ENCODE measurements at regions not wholly inside any gene's neighbourhood (a gene's known extent, or its start where the extent isn't known, plus 50 kb on each side); places are given as distances from the start of the nearest gene placed in this dataset.

- ChIA-PET RAD21 (ENCODE audit: unreplicated experiment) (interaction anchor here (0.6 to 1.9 kb wide), 5 partner anchors 18 to 96 kb away, joined by 3 to 5 read pairs (median 3); no protein-coding TSS in a partner anchor), POLR2A (interaction anchor here (0.6 to 1.6 kb wide), 4 partner anchors 15 to 56 kb away, joined by 3 to 9 read pairs (median 5); no protein-coding TSS in a partner anchor), SMC1A (ENCODE audit: uncharacterized antibody, unreplicated experiment) (interaction anchor here (0.6 to 1.8 kb wide), 6 partner anchors 11 to 96 kb away, joined by 3 to 6 read pairs (median 3); no protein-coding TSS in a partner anchor), CTCF (interaction anchor here (0.9 to 2.1 kb wide), 3 partner anchors 33 to 123 kb away, joined by 3 to 4 read pairs (median 4); no protein-coding TSS in a partner anchor)
- H3K9ac ChIP-seq (ENCODE audit: control insufficient read depth, insufficient read depth, low read length): no peak overlapping the region
- WGBS (ENCODE audit: insufficient coverage, insufficient replicate concordance, low lambda C conversion rate, missing lambda C conversion rate): 62% methylated on average over 9 of the region's 9 CpGs
- intact Hi-C loops (cut with micrococcal nuclease; ENCODE audit: unreplicated experiment): no loop called here
- DNase-seq (ENCODE audit: low read depth, low spot score) (peak; percentile 86), FAIRE-seq (peak; percentile 74), ATAC-seq (peak; percentile 99)
- peak overlapping the region; percentile 45 for H3K4me2 ChIP-seq (ENCODE audit: control insufficient read depth, insufficient read depth)
- BruUV-seq (replicated peaks): no TSS peak
- H2AFZ ChIP-seq (ENCODE audit: control insufficient read depth, low read depth, low read length): peak overlapping the region; percentile 34; the same call in 1 of the 2 replicates
- H3K9me3 ChIP-seq (replicated peaks; ENCODE audit: control insufficient read depth, insufficient read depth, low read length): no peaks in the 10 kb centered on the region; the same call in 2 of the 3 replicates
- H3K4me1 ChIP-seq (ENCODE audit: control insufficient read depth, insufficient read depth, low read length): peaks cover 8% of the 10 kb centered on the region
- H3K36me3 ChIP-seq (ENCODE audit: control insufficient read depth in 2 of 2, insufficient read depth in 2 of 2, low read length in 1 of 2): no peaks in the 10 kb centered on the region
- no peaks in the 10 kb centered on the region for H3K79me2 ChIP-seq (ENCODE audit: control insufficient read depth, insufficient read depth, low read length)
- H3K27me3 ChIP-seq (replicated peaks in 1 of 2; ENCODE audit: control insufficient read depth in 2 of 2, insufficient read depth in 2 of 2, low read length in 1 of 2): no peaks in the 10 kb centered on the region
- H3K27ac ChIP-seq (ENCODE audit: control insufficient read depth, insufficient read depth): no peak overlapping the region
- H4K20me1 ChIP-seq (ENCODE audit: control insufficient read depth, insufficient read depth): no peaks in the 10 kb centered on the region
- H3K4me3 ChIP-seq: no peak overlapping the region
- in situ Hi-C loops (cut with MboI): no loop called here
- TF ChIP-seq SPI1 (IDR thresholded peaks at IDR 0.05; ENCODE audit: borderline replicate concordance, insufficient read depth, low read depth, low read length) (no peak), TBL1XR1 (IDR thresholded peaks at IDR 0.05; ENCODE audit: low read depth, low read length) (peak; percentile 73; the same call in 1 of the 2 replicates), SMAD1 (IDR thresholded peaks at IDR 0.05; ENCODE audit: low read depth, partially characterized antibody) (no peak), MLLT1 (IDR thresholded peaks at IDR 0.05) (0 out of 2 replicates have a peak, but pooled peaks have one; percentile 53), ATF7 (IDR thresholded peaks at IDR 0.05; ENCODE audit: low read depth) (no peak), SIX5 (IDR thresholded peaks at IDR 0.05; ENCODE audit: low read depth, low read length, severe bottlenecking) (no peak), RAD51 (IDR thresholded peaks at IDR 0.05) (no peak), POLR2AphosphoS2 (IDR thresholded peaks at IDR 0.05; ENCODE audit: low read depth, low read length) (no peak), PKNOX1 (IDR thresholded peaks at IDR 0.05) (no peak), SREBF1 (IDR thresholded peaks at IDR 0.05; ENCODE audit: low read length) (no peak), IKZF1 (conservative IDR thresholded peaks at IDR 0.05) (peak; percentile 54), RBBP5 (conservative IDR thresholded peaks at IDR 0.05) (no peak), LARP7 (IDR thresholded peaks at IDR 0.05) (no peak), MYC (IDR thresholded peaks at IDR 0.05; ENCODE audit: insufficient read depth, insufficient read length, insufficient replicate concordance, low read length, severe bottlenecking) (no peak), GATAD2B (conservative IDR thresholded peaks at IDR 0.05; ENCODE audit: low read depth) (no peak), NR2C2 (IDR thresholded peaks at IDR 0.05; ENCODE audit: borderline replicate concordance, control insufficient read depth, insufficient read length, low read depth) (no peak), POU2F2 (IDR thresholded peaks at IDR 0.05; ENCODE audit: borderline replicate concordance, low read depth, low read length) (peak; percentile 65; the same call in 2 of the 3 replicates), ZNF217 (IDR thresholded peaks at IDR 0.05) (no peak)
- TF ChIP-seq, protein P1, sequence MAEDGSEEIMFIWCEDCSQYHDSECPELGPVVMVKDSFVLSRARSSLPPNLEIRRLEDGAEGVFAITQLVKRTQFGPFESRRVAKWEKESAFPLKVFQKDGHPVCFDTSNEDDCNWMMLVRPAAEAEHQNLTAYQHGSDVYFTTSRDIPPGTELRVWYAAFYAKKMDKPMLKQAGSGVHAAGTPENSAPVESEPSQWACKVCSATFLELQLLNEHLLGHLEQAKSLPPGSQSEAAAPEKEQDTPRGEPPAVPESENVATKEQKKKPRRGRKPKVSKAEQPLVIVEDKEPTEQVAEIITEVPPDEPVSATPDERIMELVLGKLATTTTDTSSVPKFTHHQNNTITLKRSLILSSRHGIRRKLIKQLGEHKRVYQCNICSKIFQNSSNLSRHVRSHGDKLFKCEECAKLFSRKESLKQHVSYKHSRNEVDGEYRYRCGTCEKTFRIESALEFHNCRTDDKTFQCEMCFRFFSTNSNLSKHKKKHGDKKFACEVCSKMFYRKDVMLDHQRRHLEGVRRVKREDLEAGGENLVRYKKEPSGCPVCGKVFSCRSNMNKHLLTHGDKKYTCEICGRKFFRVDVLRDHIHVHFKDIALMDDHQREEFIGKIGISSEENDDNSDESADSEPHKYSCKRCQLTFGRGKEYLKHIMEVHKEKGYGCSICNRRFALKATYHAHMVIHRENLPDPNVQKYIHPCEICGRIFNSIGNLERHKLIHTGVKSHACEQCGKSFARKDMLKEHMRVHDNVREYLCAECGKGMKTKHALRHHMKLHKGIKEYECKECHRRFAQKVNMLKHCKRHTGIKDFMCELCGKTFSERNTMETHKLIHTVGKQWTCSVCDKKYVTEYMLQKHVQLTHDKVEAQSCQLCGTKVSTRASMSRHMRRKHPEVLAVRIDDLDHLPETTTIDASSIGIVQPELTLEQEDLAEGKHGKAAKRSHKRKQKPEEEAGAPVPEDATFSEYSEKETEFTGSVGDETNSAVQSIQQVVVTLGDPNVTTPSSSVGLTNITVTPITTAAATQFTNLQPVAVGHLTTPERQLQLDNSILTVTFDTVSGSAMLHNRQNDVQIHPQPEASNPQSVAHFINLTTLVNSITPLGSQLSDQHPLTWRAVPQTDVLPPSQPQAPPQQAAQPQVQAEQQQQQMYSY (CRISPR knock-in tag; IDR thresholded peaks at IDR 0.05): no peak
Observed at GRCh38 chr20:5691918-5692618, 58.1 kb upstream of the SHLD1 start.

All from GM12878 (cell line).